Hematopoietic multipotent progenitor cell treated with erythropoietin and hydrocortisone succinate and interleukin-3 and kit ligand, for 15 days (in vitro differentiated cells): ENCODE measurements at regions not wholly inside any gene's neighbourhood (a gene's known extent, or its start where the extent isn't known, plus 50 kb on each side); places are given as distances from the start of the nearest gene placed in this dataset.

Experiments
- DNase-seq: peaks from one replicate; pipeline ENCODE4 v3.0.0-alpha.2; 2015; ENCODE audit warnings: low spot score

GRCh38 chr21:18954441-18954844, 550.9 kb upstream of the TMPRSS15 start:
- DNase-seq = no peak

GRCh38 chr21:18959817-18960216, 556.2 kb upstream of the TMPRSS15 start:
- DNase-seq = no peak

DNA sequence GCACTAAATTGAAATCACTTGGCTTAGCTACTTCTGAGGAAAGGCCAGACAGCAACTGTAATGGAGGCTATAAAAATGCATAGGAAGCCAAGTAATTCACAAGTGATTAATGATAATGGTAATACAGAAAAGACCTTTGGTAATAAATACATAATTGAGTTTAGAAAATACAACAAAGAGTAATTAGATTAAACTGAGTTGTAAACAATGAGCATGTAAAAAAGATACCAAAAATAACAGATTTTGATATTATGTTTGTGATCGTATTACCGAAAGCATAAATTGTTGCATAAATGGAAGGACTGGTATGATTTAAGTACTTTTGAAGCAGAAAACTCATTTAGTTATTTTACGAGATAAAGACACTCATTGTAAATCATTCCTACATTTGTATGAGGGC, 556.7 kb upstream of the TMPRSS15 start:
- DNase-seq = no peak

DNA sequence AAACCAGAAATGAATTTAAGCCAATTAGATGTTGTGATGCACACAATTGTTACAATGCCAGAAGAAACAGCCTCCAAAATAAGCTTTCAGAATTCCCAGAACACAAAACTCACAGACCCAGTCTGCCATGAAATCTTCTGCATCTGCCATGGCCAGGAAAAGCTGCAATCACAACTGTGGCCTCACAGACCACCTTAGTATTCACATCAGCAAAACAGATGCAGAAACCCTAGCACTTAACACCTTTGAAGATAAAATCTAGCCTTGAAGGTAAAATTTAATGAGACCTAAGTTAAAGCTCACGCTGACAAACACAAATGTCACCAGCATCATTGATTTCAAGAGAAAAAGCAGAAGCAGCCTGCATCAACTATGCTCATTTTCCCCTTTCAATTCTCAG, 566.8 kb upstream of the TMPRSS15 start:
- no peak for DNase-seq

DNA sequence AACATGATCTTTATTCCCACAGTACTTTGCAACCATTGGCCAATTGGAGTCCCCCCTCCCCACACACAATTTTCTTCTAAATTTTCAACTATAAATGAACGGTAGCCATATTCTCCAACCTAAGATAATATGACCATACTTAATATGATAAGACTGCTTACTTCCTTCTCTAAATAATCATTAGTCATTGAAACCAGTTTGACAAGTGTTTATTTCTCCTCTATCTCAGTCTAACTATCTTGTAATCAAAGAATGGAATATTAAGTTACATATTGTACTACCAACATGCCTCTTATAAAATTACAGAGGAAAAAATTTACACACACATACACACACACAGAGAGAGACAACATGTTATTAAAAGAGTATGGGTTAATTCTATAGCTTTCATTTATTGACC, 567.4 kb upstream of the TMPRSS15 start:
- DNase-seq = no peak

DNA sequence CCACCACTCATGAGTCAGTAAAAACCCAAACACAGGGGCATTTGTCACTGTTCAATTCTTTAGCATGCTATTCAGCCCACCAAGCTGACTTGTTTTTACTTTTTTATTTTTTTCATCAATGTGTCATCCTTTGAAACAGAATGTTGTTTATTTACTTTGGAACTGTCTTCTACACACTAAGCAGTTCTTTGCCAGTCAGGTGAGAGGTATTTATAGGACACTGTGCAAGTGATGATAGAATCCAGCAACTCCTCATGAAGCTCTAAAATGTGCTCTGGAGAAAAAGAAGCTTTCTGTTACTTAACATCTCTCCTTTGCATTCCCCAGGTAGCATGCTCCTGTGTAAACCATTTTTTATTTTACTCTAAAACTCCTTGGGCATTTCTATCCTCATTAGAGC, 582.0 kb upstream of the TMPRSS15 start:
- DNase-seq = no peak

- no peak for DNase-seq
Measured at GRCh38 chr21:18986197-18986596, 582.6 kb upstream of the TMPRSS15 start.

DNA sequence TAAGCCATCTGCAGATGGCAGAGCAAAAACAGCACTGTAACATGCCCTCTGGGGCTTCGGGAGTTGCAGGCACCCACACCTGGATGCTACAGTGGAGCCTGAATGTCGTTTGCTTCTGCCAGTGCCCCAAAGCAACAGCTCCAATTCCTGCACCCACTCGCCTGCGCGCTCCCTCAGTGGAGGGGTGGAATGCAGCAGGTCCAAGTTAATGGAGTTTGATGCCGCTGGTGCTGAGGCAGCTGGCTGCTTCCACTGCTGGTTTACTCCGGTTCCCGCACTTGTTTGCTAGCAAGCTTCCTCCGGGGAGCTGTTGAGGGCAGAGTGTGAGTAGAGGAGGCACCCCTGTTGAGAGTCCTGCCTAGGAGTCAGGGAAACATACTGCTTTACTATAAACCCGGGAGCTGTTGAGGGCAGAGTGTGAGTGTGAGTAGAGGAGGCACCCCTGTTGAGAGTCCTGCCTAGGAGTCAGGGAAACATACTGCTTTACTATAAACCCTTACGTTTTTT, 584.0 kb upstream of the TMPRSS15 start:
- DNase-seq = no peak

- DNase-seq = no peak
Measured at GRCh38 chr21:18989953-18990495, 586.4 kb upstream of the TMPRSS15 start.

GRCh38 chr21:18991846-18992245, 588.3 kb upstream of the TMPRSS15 start:
- no peak for DNase-seq

DNA sequence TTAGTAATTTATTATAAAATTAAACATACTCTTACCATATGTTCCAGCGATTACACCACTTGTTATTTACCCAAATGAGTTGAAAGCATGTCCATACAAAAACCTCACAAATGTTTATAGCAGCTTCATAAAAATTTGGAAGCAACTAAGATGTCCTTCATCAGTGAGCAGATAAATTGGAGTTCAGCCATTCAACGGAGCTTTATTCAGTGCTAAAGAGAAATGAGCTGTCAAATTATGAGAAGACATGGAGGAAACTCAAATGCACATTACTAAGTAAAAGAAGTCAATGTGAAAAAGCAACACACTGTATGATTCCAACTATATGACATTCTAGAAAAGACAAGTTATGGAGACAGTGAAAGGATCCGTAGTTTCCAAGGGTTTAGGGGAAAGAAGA, 606.7 kb upstream of the TMPRSS15 start:
- no peak for DNase-seq

DNA sequence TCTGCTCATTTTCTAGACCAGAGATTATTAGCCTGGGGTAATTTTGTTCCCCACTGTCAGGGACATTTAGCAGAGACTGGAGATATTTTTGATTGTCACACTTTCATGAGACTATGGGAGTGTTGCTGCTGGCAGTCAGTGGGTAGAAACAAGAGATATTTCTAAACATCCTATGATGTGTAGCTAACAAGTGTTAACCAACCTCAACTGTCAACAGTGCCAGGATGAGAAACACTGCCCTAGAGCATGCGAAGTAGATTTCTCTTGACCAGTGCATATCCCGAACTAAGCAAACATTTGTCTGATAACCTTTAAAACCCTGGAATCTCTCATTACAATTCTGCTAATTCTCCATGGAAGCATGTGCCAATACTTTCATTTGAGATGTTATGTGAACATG, 607.4 kb upstream of the TMPRSS15 start:
- no peak for DNase-seq

- DNase-seq = no peak
Measured at GRCh38 chr21:19011451-19011850, 607.9 kb upstream of the TMPRSS15 start.

- DNase-seq = no peak
Measured at GRCh38 chr21:19013916-19014315, 610.3 kb upstream of the TMPRSS15 start.

- DNase-seq = no peak
Measured at GRCh38 chr21:19018529-19018928, 614.9 kb upstream of the TMPRSS15 start.

DNA sequence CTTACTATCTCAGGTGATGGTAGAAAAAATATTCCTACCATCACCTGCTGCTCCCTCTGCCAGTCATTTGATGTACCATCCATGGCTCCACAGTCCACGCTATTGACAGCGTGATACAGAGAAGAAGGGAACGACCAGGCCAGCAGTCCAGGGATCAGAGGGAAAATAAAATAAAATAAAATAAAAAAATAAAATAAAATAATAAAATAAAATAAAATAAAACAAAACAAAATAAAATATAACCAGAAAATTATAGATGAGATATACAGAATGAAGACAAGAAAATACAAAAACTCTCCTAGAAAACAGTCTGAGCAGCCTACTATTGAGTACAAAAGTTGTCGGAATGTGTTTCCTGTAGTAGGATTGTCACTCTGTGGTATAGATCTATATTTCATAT, 619.4 kb upstream of the TMPRSS15 start:
- DNase-seq = no peak

GRCh38 chr21:19026911-19027310, 623.3 kb upstream of the TMPRSS15 start:
- DNase-seq = no peak

DNA sequence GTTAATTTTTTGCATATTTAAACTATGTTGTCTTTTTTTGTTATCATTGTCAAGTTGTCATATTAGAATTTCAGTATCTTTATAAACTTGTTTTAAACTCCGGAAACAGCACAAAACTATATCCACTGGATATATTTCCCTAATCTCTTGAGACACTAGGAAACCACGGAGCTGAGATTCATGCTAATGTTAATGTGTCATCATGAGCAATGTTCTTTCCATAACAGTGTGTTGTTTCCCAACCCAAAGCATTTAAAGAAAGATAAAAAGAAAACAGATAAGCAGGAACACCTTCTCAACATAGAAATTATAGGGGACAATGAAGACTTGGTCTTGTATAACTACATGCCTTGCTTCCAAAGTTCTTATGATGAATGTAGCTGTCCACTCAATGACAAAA, 626.2 kb upstream of the TMPRSS15 start:
- no peak for DNase-seq

GRCh38 chr21:19031953-19032352, 628.4 kb upstream of the TMPRSS15 start:
- no peak for DNase-seq

GRCh38 chr21:19034041-19034440, 630.5 kb upstream of the TMPRSS15 start:
- DNase-seq = no peak

GRCh38 chr21:19034560-19034959, 631.0 kb upstream of the TMPRSS15 start:
- DNase-seq = no peak

- DNase-seq = no peak
Measured at GRCh38 chr21:19045876-19046275, 642.3 kb upstream of the TMPRSS15 start.

DNA sequence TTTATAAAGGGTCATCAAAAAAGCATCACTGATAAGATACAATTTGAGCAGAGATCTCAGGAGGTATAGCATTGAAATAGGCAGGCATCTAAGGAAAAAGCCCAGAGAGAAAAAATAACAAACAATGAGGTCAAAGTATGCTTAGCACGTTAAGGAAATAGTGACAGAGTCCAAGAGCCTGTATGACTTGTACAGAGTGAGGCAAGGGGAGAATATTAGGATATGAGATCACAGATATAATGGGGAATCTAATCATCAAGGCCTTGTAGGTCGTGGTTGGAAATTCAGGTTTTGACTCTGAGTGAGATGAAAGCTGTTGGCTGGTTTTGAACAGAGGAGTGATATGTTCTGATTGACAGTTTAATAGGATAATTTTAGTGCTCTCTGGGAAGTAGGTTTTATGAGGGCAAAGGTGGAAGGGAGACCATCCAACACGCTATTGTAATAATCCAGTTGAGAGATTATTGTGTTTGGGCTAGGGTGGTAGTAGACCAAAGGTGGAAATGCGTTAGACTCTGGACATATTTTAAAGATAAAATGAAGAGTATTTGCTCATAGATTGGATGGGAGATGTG, 644.6 kb upstream of the TMPRSS15 start:
- DNase-seq = no peak

DNA sequence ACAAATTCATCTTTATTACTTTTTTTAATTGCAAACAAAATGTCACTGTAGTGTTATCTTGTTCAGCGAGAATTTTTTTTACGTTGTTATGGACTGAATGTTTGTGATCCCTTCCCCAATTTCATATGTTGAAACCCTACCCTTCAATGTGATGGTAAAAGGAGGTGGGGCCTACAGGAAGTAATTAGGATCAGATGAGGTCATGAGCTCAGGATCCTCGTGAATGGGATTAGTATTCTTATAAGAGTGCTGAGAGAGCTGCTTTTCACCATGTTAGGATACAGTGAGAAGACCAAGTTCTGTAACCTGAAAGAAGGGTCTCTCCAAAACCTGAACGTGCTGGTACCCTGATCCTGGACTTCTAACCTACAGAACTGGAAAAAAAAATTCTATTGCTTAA, 646.0 kb upstream of the TMPRSS15 start:
- no peak for DNase-seq
